Heart right ventricle (tissue), 16 donors: ENCODE measurements at regions not wholly inside any gene's neighbourhood (a gene's known extent, or its start where the extent isn't known, plus 50 kb on each side); places are given as distances from the start of the nearest gene placed in this dataset.

Experiments used
- ATAC-seq, 8 donors: fragments of 200-7000 bp; cut with Tn5 transposase; one replicate each; pipeline ENCODE4 v1.9.1; 2020; ENCODE audit warnings: mild to moderate bottlenecking in 8 of 8, moderate library complexity in 8 of 8, moderate number of reproducible peaks in 1 of 8
- DNase-seq, 2 donors: peaks; one replicate each; pipeline ENCODE4 v3.0.0-alpha.2; 2020
- H3K27ac ChIP-seq, 10 donors: fragments of 200-600 bp; sonication (generic) in 2 of 10; one replicate each; pipeline versions ENCODE4 v1.5.0 to v1.8.0; 2020 to 2022; ENCODE audit warnings: mild to moderate bottlenecking in 3 of 10
- H3K27me3 ChIP-seq, 7 donors: fragments of 200-600 bp; one replicate each; pipeline ENCODE4 v1.8.0; 2021 to 2022; ENCODE audit warnings: mild to moderate bottlenecking in 2 of 7
- H3K36me3 ChIP-seq, 9 donors: fragments of 200-600 bp; sonication (generic) in 1 of 9; one replicate each; pipeline versions ENCODE4 v1.5.0 to v1.8.0; 2020 to 2022; ENCODE audit warnings: mild to moderate bottlenecking in 2 of 9
- H3K4me1 ChIP-seq, 9 donors: fragments of 200-600 bp; sonication (generic) in 1 of 9; one replicate each; pipeline versions ENCODE4 v1.5.0 to v1.8.0; 2020 to 2022; ENCODE audit warnings: mild to moderate bottlenecking in 4 of 9
- H3K4me3 ChIP-seq, 10 donors: fragments of 200-600 bp; sonication (generic) in 2 of 10; one replicate each; pipeline versions ENCODE4 v1.5.0 to v1.8.0; 2020 to 2022; ENCODE audit warnings: mild to moderate bottlenecking in 7 of 10, moderate library complexity in 2 of 10
- H3K9me3 ChIP-seq, 11 donors: fragments of 200-600 bp in 10 of 11; sonication (generic) in 2 of 11; one replicate each; pipeline versions ENCODE4 v1.5.0 to v1.8.0; 2013 to 2022; ENCODE audit warnings: mild to moderate bottlenecking in 2 of 11, control low read depth in 1 of 11, moderate library complexity in 1 of 11
- WGBS, 2 donors: extraction: QIAGEN DNeasy Blood & Tissue Kit; methylation state at CpG; one replicate each; pipeline ENCODE4 v1.1.7; 2013; ENCODE audit warnings: inconsistent platforms in 1 of 2; 5-methylcytosine and 5-hydroxymethylcytosine counted together
- intact Hi-C, 10 donors: fragments of 100-400 bp; cut with DNase I; formaldehyde crosslinking; loops; one replicate each; pipeline versions ENCODE4 v1.11.1 to v1.14.2; 2022
- TF ChIP-seq, protein P1 (sequence below), 9 donors: fragments of 200-600 bp; sonication (generic) in 2 of 9; IDR thresholded peaks; one replicate each; pipeline versions ENCODE4 v1.5.0 to v1.8.0; 2021 to 2022; ENCODE audit warnings: antibody characterized with exemption in 9 of 9, mild to moderate bottlenecking in 5 of 9, moderate library complexity in 1 of 9
- donor health status: Arrhythmogenic right ventricular cardiomyopathy.
- donor health status: ischemic (EF 13 %, LVEDD 7.1; RV severe dilation, severe dysfunction).
- donor health status: healthy with polysubstance abuse.
- donor health status: DM: no; HTN: yes; CAD: no.
- donor health status: DM: no; HTN: no; CAD: no.
- donor health status: ischemic (EF 25% LVEDD 6.9; RV normal size, moderate dysfunction).
- donor health status: ischemic (EF 25% LVEDD 5.7; RV mildly dilated, moderate dysfunction).
- donor health status: healthy.
- donor health status: DM: yes; HTN: yes; CAD: no.
- donor health status: Ischemic cardiomyopathy.
- donor health status: ischemic (EF 35%, LVEDD 5.7; RV mildly dilated, moderate dysfunction).
- donor health status: nonischemic (EF 11% LVEDD 7.7; RV severe dilation, severe dysfunction).
- donor health status: DM: yes; HTN: yes; CAD: no.
- donor health status: PGD.
- donor health status: ischemic (EF 29% LVEDD 5.4; RV normal size, mild dysfunction).
- donor health status: nonischemic (EF 23%, LVEDD 6.1; RV moderate dilation, normal function).

DNA sequence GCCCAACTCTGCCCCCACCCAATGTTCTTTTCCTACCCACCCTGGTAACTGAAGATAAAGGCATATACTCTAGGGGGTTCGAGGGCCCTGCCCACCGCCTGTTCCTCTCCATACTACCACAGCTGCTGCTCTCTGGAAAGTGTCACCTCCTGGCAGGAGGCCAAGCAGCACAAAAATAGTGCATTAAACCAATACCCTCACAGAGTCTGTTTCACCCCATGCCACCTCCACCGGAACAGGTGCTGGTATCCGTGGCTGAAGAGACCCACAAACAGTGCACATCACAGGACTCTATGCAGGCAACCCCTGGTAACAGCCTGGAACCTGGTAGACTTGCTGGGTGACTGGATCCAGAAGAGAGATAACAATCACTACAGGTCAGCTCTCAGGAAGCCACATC is 85.1 kb upstream of the CTSO start:
- H3K9me3 ChIP-seq, result peaks cover 0 to 4% (median 0%) of the 10 kb centered on the region in 11 donors
- WGBS, 2 donors, result 55 to 68% methylated on average over 4 of the region's 4 CpGs
- H3K27ac ChIP-seq, result no peak overlapping the region
- H3K27me3 ChIP-seq, result no peaks in the 10 kb centered on the region
- intact Hi-C loops, result no loop called here
- no peak overlapping the region for H3K4me3 ChIP-seq
- no peaks in the 10 kb centered on the region for H3K4me1 ChIP-seq
- ATAC-seq, result no peak
- TF ChIP-seq, protein P1, sequence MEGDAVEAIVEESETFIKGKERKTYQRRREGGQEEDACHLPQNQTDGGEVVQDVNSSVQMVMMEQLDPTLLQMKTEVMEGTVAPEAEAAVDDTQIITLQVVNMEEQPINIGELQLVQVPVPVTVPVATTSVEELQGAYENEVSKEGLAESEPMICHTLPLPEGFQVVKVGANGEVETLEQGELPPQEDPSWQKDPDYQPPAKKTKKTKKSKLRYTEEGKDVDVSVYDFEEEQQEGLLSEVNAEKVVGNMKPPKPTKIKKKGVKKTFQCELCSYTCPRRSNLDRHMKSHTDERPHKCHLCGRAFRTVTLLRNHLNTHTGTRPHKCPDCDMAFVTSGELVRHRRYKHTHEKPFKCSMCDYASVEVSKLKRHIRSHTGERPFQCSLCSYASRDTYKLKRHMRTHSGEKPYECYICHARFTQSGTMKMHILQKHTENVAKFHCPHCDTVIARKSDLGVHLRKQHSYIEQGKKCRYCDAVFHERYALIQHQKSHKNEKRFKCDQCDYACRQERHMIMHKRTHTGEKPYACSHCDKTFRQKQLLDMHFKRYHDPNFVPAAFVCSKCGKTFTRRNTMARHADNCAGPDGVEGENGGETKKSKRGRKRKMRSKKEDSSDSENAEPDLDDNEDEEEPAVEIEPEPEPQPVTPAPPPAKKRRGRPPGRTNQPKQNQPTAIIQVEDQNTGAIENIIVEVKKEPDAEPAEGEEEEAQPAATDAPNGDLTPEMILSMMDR (IDR thresholded peaks at IDR 0.05), result no peak
- DNase-seq, result no peak
- H3K36me3 ChIP-seq, result no peaks in the 10 kb centered on the region

DNA sequence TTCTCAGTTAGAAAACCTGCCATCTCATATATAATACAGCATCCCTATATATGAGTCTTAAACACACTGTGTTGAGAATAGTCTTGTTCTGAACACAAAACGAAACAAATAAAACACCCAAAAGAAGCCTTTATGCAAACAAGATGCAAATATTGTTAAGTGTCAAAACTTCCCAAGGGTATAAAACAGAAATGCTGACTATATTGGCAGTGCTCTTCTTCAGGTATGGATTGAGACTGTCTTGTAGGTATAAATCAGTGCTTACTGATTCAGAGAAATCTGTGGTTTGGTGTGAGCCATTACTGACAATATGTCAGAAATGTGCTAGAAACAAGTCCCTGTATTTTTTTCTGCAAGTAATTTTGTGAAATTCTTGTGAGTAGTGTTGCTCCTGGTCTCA is 82.8 kb upstream of the CTSO start:
- no peaks in the 10 kb centered on the region for H3K4me1 ChIP-seq
- H3K27me3 ChIP-seq, result no peaks in the 10 kb centered on the region
- H3K4me3 ChIP-seq, result no peak overlapping the region
- DNase-seq (no peak), ATAC-seq (no peak)
- H3K36me3 ChIP-seq, result no peaks in the 10 kb centered on the region
- H3K9me3 ChIP-seq, result no peaks in the 10 kb centered on the region
- TF ChIP-seq, protein P1 (IDR thresholded peaks at IDR 0.05), result no peak
- 78 to 83% methylated on average over 1 of the region's 1 CpG for WGBS, 2 donors
- intact Hi-C loops, result no loop called here
- no peak overlapping the region for H3K27ac ChIP-seq

DNA sequence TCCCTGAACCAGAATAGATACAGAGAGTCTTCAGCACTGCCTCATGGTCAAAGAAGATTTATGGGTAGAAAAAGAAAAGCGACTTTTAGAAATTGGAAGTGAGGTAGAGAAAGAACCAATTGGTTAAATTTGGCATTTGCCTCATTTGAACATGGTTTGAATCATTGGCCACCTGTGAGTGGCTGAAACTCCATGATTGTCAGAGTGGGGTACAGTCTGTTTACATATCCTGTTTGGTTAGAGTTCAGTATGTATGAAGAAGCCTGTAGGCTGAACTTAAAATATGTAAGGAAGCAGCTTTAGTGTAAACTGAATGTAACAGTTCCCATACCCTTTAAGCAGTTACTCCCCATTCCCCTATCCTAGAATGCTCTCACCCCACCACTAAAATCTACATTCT is 76.0 kb upstream of the CTSO start:
- WGBS, 2 donors, result 87 to 100% methylated on average over 1 of the region's 1 CpG
- Histone ChIP-seq H3K36me3 (no peaks in the 10 kb centered on the region), H3K27ac (no peak overlapping the region), H3K27me3 (no peaks in the 10 kb centered on the region), H3K9me3 (no peaks in the 10 kb centered on the region), H3K4me3 (no peak overlapping the region), H3K4me1 (no peaks in the 10 kb centered on the region)
- ATAC-seq, result no peak
- intact Hi-C loops, result no loop called here
- no peak for DNase-seq
- TF ChIP-seq, protein P1 (IDR thresholded peaks at IDR 0.05), result no peak

- Histone ChIP-seq H3K36me3 (no peaks in the 10 kb centered on the region), H3K27ac (no peak overlapping the region), H3K9me3 (no peaks in the 10 kb centered on the region), H3K4me1 (no peaks in the 10 kb centered on the region), H3K27me3 (no peaks in the 10 kb centered on the region), H3K4me3 (no peak overlapping the region)
- ATAC-seq, result no peak
- intact Hi-C loops, result no loop called here
- no peak for DNase-seq
- WGBS, 2 donors, result 86 to 87% methylated on average over 6 of the region's 6 CpGs
- TF ChIP-seq, protein P1 (IDR thresholded peaks at IDR 0.05), result no peak
These were observed 67.6 kb upstream of the CTSO start for GRCh38 chr4:156021298-156021697.

- intact Hi-C loops, result no loop called here
- H3K9me3 ChIP-seq, result no peaks in the 10 kb centered on the region
- H3K4me3 ChIP-seq, result no peak overlapping the region
- H3K27ac ChIP-seq, result no peak overlapping the region
- ATAC-seq (no peak), DNase-seq (no peak)
- no peaks in the 10 kb centered on the region for H3K36me3 ChIP-seq
- WGBS, 2 donors, result 36 to 47% methylated on average over 2 of the region's 2 CpGs
- H3K4me1 ChIP-seq, result no peaks in the 10 kb centered on the region
- H3K27me3 ChIP-seq, result no peaks in the 10 kb centered on the region
- TF ChIP-seq, protein P1 (IDR thresholded peaks at IDR 0.05), result no peak
These were observed 65.6 kb upstream of the CTSO start for GRCh38 chr4:156019246-156019645.
